GM18507 (cell line): ENCODE measurements at regions not wholly inside any gene's neighbourhood (a gene's known extent, or its start where the extent isn't known, plus 50 kb on each side); places are given as distances from the start of the nearest gene placed in this dataset.

Experiments used
- DNase-seq: peaks from one replicate; pipeline ENCODE4 v3.0.0; 2011; ENCODE audit warnings: low read depth; ENCODE audit not compliant: insufficient read length; ENCODE audit errors: extremely low spot score
- FAIRE-seq: peaks from 2 replicates; lab custom pipeline; 2011; peaks lifted over from hg19 to GRCh38; lab: Jason Lieb, UNC

DNA sequence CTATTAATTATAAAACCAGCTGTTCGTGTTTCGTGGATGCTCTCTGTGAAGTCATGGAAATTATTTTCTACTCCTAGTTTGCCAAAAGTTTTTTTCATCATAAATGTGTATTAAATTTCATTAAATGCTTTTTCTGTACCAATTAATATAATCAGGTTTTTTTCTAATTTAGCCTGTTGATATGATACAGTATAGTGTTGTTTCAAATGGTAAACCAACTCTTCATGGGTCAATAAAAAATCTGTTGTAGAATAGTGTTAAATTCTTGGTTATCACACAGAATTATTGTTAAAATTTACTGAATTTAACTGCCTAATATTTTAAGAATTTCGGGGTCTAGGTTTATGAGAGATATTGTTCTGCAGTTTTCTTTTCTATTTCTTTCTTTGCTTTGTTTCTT lies 505.9 kb upstream of the MANEA start:
- DNase-seq (no peak), FAIRE-seq (no peak)

- DNase-seq: no peak
- FAIRE-seq: no peak
These were observed 498.9 kb upstream of the MANEA start for GRCh38 chr6:95078457-95078856.

GRCh38 chr6:95081231-95081630 lies 496.1 kb upstream of the MANEA start:
- DNase-seq: no peak
- no peak for FAIRE-seq

DNA sequence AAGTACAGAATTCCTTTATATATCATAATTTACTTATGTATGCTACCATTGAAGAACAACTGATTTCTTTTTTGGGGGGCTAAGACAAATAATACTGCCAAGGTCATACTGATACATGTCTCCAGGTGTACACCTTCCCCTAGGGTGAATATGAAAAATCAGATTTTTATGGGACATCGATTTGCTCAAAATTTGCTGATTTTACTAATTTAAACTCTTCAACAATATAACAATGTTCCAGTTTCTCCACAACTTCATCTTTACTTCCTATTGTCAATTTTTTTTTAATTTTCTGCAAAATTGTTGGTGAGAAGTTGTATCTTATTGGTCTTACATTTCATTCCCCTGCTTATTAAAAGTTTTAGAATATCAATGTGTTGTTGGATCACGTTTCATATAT lies 495.4 kb upstream of the MANEA start:
- DNase-seq (no peak), FAIRE-seq (no peak)

GRCh38 chr6:95083506-95083905 lies 493.8 kb upstream of the MANEA start:
- DNase-seq: no peak
- FAIRE-seq: no peak

DNA sequence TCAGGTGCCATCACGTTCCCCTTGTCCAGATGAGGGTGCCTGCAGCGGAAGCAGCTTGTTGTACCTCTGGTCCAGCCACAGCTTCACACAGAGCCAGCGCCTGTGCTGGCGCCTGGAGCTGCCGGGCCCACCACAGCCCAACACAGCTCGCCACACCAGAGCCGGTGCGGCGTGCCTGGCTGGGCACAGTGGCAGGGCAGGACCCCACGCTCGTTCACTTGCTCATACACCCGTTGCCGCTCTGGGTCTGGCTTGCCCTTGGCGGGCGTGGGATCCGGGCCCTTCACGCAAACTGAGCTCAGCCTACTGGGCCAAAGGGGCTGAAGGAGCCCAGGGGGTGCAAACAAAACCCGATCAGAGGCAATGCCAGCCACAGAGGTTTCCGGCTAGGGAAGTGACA lies 492.5 kb upstream of the MANEA start:
- FAIRE-seq (no peak), DNase-seq (no peak)

DNA sequence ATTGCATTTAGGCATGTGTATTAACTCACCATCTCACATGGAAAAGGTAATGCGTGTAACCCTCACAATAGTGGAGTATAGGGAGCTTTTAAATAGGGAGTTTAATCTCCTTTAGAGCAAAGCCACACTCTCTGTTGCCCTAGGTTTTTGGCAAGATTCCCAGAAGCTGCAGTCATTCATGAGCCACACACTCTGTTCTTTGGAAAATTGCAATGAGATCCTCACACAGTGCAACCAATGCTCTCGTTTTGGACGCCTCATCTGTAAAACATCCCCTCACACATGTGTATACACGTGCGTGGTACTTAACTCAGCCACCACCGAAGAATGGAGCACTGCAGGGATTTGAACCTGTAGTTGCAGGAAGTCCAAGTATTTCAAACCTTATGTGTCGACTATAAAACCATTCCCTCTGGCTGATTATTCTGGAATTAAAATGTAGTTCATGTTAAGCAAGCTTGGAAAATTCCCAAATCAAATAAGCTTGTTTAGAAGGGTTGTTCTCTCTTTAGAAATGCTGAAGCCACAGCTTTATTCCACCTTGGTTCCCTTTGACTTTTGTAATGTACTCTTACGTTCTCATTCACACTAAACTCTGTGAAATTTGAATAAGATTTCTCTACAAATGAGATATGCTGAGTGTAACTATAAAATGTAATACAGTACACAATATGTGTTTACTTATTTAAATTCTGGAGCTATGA lies 489.8 kb upstream of the MANEA start:
- FAIRE-seq (no peak), DNase-seq (no peak)

- DNase-seq (no peak), FAIRE-seq (no peak)
These were observed 485.4 kb upstream of the MANEA start for GRCh38 chr6:95091823-95092436.

GRCh38 chr6:95093154-95093553 lies 484.2 kb upstream of the MANEA start:
- DNase-seq (no peak), FAIRE-seq (no peak)

DNA sequence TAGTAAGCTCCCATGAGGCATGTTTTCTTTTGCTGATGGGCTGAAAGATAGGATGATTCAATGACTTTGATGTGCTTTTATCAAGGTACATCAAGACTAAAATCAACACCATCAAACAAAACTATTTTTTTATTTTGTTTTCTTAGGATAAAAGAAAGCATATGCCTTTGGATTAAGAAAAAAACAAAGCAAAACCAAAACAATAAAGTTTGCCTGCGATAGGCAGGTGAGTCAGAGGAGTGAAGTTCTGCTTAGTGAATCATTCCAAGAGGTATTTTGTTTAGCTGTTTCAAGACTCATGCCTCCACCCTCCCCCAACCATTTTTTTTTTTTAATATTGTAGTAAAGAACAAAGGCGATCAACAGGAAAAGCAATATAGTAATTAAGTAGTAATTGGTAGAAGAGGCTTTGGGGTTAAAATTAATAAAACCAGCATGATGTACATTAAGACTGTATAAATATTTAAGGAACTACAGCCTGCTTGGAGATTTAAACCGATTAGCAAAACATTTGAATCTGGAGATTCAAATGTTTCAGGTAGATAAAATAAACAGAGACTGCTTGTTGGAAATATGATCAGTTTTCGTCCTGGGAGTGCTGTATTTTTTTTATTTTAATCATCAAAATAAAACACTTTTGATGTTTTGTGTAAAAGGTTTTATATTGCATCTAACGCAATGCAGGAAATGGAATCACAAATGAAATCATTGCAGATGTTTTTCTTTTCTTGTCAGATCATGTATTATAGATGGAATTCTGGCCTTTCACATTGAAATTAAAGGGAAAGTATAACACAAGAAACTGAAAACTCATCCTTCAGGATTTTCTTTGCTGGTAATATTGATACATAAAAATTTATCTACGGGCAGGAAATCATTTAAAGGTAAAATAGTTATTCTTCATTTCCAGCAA lies 482.3 kb upstream of the MANEA start:
- DNase-seq (no peak), FAIRE-seq (no peak)

DNA sequence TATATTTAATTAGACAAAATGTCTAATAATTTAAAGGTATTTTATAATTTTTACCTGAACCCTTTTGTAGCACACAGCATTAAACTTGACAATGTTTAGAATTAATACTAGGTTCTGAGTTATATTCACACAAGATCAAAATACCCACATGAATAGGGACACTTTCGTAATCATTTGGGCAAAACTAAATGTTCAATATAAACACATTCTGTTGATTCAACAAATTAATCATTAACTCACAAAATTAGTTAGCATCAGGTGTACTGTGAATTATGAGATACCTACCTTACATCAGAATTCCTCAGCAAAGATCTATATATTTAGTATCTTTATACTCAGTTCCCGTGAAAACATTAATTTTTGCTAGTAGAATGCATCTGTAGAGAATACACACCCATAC lies 481.5 kb upstream of the MANEA start:
- FAIRE-seq (no peak), DNase-seq (no peak)

DNA sequence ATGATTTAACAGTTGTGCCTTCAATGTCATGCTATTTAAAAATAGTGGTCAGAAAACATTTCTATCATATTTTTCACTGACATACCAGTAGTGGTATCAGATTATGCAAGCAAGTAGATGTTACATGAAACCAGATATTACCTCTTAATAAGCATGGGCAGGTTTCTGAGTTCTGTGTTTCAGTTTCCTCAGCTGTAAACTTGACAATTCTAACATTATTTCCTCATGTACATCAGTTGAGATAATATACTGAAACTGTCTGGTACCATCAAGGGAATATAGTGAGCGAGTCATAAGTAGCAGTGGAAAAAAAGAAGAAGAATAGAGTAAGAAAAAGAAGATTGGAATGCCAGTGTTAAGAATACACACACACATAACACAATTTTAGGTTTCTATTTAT lies 477.9 kb upstream of the MANEA start:
- FAIRE-seq: no peak
- no peak for DNase-seq

DNA sequence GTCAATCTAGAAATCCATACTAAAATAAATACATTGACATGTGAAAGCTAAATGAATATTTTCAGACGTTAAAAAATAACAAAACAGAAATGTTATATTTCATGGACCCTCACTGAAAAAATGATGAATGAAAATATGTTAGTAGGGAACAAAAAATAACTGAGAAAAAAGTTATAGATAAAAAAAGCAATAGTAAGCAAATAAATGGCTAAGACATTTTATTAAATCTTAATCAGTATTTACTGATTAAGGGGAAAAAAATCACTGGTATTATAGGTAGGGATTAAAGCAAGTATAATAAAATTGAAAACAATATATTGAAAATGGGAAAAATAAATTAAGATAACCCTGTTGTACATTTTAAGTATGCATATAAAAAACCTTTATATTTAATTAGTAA lies 468.1 kb upstream of the MANEA start:
- DNase-seq (no peak), FAIRE-seq (no peak)

GRCh38 chr6:95110767-95111166 lies 466.6 kb upstream of the MANEA start:
- DNase-seq (no peak), FAIRE-seq (no peak)

- DNase-seq: no peak
- no peak for FAIRE-seq
These were observed 460.1 kb upstream of the MANEA start for GRCh38 chr6:95117236-95117635.

DNA sequence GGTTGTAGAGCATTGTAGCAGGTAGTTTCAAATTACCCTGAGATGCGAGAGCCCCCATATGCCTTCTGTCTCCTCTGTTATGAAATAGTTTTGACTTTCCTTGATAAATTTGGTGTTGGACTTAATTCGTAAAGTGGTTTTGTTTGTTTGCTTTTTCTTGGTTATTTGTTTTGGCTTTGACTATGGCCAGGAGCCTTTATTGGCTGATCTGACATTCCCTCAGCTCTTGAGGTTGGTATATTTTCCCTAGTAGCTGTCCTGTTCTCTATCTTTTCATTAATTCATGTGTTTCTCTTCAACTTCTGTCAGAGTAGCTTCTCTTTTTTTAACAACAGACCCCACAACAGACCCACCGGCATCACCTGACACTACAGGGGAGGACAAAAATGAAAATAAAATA lies 457.4 kb upstream of the MANEA start:
- no peak for DNase-seq
- FAIRE-seq: no peak

GRCh38 chr6:95120984-95121383 lies 456.4 kb upstream of the MANEA start:
- no peak for FAIRE-seq
- no peak for DNase-seq

GRCh38 chr6:95127261-95127660 lies 450.1 kb upstream of the MANEA start:
- no peak for FAIRE-seq
- no peak for DNase-seq

DNA sequence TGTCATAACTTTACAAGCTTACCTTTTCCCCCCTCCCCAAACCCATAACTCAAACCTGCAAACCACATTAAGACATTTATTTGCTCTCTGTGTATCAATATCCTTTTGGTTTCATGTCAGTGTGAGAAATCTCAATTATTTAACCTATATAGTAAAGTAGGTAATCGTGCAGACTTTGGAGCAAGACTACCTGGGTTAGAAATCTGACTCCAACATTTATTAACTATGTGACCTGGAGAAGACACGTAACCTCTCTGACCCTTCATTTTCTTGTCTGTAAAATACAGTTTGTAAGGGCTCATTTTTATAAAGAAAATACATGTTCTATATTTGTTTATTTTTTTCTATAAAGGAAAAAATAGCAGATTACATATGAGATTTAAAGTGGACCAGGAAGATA lies 448.9 kb upstream of the MANEA start:
- no peak for DNase-seq
- no peak for FAIRE-seq

- FAIRE-seq (no peak), DNase-seq (no peak)
These were observed 448.4 kb upstream of the MANEA start for GRCh38 chr6:95128947-95129346.

- no peak for DNase-seq
- no peak for FAIRE-seq
These were observed 443.8 kb upstream of the MANEA start for GRCh38 chr6:95133578-95133977.
